ENCODE measurements at regions not wholly inside any gene's neighbourhood (a gene's known extent, or its start where the extent isn't known, plus 50 kb on each side); places are given as distances from the start of the nearest gene placed in this dataset.
"Not testable (repeated sequence)": the region's sequence is repeated elsewhere in the genome, so short reads cannot be mapped to it uniquely, and the experiment has no call there.

GRCh38 chr1:219550201-219550600 lies 62.7 kb downstream of the ZC3H11B start:
- DNase-seq (ENCODE audit: extremely low read depth, insufficient read length), result no peak
- TF ChIP-seq CTCF (IDR thresholded peaks at IDR 0.05; ENCODE audit: insufficient read depth, low read length, poor library complexity, severe bottlenecking), result no peak
- Histone ChIP-seq H3K36me3 (ENCODE audit: control insufficient read depth, insufficient read depth, low read length) (no peaks in the 10 kb centered on the region), H3K27me3 (replicated peaks; ENCODE audit: control insufficient read depth, insufficient read depth, low read length) (no peaks in the 10 kb centered on the region), H3K4me3 (replicated peaks; ENCODE audit: low read depth, low read length) (no peak overlapping the region)

GRCh38 chr1:219549215-219549614 lies 63.7 kb downstream of the ZC3H11B start:
- H3K36me3 ChIP-seq (ENCODE audit: control insufficient read depth, insufficient read depth, low read length), result no peaks in the 10 kb centered on the region
- no peak overlapping the region for H3K4me3 ChIP-seq (replicated peaks; ENCODE audit: low read depth, low read length)
- no peaks in the 10 kb centered on the region for H3K27me3 ChIP-seq (replicated peaks; ENCODE audit: control insufficient read depth, insufficient read depth, low read length)
- no peak for TF ChIP-seq CTCF (IDR thresholded peaks at IDR 0.05; ENCODE audit: insufficient read depth, low read length, poor library complexity, severe bottlenecking)
- no peak for DNase-seq (ENCODE audit: extremely low read depth, insufficient read length)

- TF ChIP-seq CTCF (IDR thresholded peaks at IDR 0.05; ENCODE audit: insufficient read depth, low read length, poor library complexity, severe bottlenecking), result no peak
- Histone ChIP-seq H3K36me3 (ENCODE audit: control insufficient read depth, insufficient read depth, low read length) (no peaks in the 10 kb centered on the region), H3K4me3 (replicated peaks; ENCODE audit: low read depth, low read length) (no peak overlapping the region), H3K27me3 (replicated peaks; ENCODE audit: control insufficient read depth, insufficient read depth, low read length) (no peaks in the 10 kb centered on the region)
- no peak for DNase-seq (ENCODE audit: extremely low read depth, insufficient read length)
Observed at GRCh38 chr1:219548386-219548785, 64.5 kb downstream of the ZC3H11B start.

GRCh38 chr1:219545756-219546155 lies 67.1 kb downstream of the ZC3H11B start:
- not testable (repeated sequence) for H3K27me3 ChIP-seq (replicated peaks; ENCODE audit: control insufficient read depth, insufficient read depth, low read length); DNase-seq (ENCODE audit: extremely low read depth, insufficient read length); H3K4me3 ChIP-seq (replicated peaks; ENCODE audit: low read depth, low read length); H3K36me3 ChIP-seq (ENCODE audit: control insufficient read depth, insufficient read depth, low read length)

GRCh38 chr1:219544163-219544846 lies 68.6 kb downstream of the ZC3H11B start:
- no peak overlapping the region for H3K4me3 ChIP-seq (replicated peaks; ENCODE audit: low read depth, low read length)
- DNase-seq (ENCODE audit: extremely low read depth, insufficient read length), result no peak
- no peak for TF ChIP-seq CTCF (IDR thresholded peaks at IDR 0.05; ENCODE audit: insufficient read depth, low read length, poor library complexity, severe bottlenecking)
- no peaks in the 10 kb centered on the region for H3K36me3 ChIP-seq (ENCODE audit: control insufficient read depth, insufficient read depth, low read length)
- H3K27me3 ChIP-seq (replicated peaks; ENCODE audit: control insufficient read depth, insufficient read depth, low read length), result no peaks in the 10 kb centered on the region

GRCh38 chr1:219542828-219543518 lies 69.9 kb downstream of the ZC3H11B start:
- no peaks in the 10 kb centered on the region for H3K27me3 ChIP-seq (replicated peaks; ENCODE audit: control insufficient read depth, insufficient read depth, low read length)
- no peak for TF ChIP-seq CTCF (IDR thresholded peaks at IDR 0.05; ENCODE audit: insufficient read depth, low read length, poor library complexity, severe bottlenecking)
- no peak overlapping the region for H3K4me3 ChIP-seq (replicated peaks; ENCODE audit: low read depth, low read length)
- H3K36me3 ChIP-seq (ENCODE audit: control insufficient read depth, insufficient read depth, low read length), result no peaks in the 10 kb centered on the region
- DNase-seq (ENCODE audit: extremely low read depth, insufficient read length), result no peak

All from GM06990 (cell line).